Stimulated activated CD4-positive, alpha-beta T cell treated with anti-CD3 and anti-CD28 coated beads, TNF-alpha, amount 100 ng/mL, for 4 hours (primary cell): ENCODE measurements at regions not wholly inside any gene's neighbourhood (a gene's known extent, or its start where the extent isn't known, plus 50 kb on each side); places are given as distances from the start of the nearest gene placed in this dataset.

ENCODE experiments used
- DNase-seq, 3 experiments: peaks; one replicate each; pipeline ENCODE4 v3.0.0-alpha.2; 2020; ENCODE audit warnings: low read depth in 3 of 3

DNA sequence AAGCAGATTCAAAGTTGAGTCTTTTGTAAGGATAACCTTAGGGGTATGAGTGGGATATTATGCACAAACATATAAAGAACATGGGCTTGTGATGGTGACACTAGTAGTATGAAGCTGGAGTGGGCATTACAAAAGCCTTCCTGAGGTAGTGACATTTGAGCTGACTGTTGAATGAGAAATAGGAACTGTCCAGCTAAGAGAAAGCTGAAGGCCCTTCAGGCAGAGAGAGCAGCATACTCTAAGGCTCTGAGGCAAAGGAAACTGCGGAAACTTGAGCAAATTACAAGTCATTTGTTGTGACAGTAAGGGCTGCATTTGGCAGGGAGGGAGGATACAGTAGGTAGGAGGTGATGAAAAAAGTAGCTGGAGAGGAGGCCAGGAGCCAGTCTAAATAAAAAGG lies 190.7 kb upstream of the CD96 start:
- no peak for DNase-seq

DNA sequence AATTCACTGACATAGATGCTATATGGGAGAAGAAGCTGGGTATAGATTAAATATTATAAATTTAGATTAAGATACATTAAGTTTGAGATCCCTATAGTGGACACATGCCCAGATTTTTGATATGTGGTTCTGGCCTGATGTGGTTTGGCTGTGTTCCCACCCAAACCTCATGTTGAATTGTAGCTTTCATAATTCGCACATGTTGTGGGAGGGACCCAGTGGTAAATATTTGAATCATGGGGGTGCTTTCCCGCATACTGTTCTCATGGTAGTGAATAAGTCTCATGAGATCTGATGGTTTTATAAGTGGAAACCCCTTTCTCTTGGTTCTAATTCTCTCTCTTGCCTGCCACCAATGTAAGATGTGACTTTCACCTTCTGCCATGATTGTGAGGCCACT lies 189.4 kb upstream of the CD96 start:
- DNase-seq = no peak

DNA sequence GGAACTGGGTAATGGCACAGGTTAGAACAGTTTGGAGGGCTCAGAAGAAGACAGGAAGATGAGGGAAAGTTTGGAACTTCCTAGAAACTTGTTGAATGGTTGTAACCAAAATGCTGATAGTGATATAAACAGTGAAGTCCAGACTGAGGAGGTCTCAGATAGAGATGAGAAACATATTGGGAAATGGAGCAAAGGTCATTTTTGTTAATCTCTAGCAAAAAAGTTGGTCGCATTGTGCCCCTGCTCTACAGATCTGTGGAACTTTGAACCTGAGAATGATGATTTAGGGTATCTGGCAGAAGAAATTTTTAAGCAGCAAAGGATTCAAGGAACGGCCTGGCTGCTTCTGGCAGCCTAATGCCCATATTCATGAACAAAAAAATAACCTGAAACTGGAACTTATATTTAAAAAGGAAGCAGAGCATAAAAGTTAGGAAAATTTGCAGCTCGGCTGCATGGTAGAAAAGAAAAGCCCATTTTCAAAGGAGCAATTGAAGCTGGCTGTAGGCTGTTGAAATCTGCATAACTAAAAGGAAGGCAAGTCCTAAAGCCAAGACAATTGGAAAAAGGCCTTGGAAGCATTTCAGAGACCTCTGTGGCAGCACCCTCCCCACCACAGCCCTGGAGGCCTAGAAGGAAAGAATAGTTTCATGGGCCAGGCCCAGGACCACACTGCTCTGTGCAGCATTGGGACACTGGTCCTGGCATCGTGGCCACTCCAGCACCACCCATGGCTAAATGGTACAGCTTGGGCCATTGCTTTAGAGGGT lies 182.6 kb upstream of the CD96 start:
- no peak for DNase-seq

DNA sequence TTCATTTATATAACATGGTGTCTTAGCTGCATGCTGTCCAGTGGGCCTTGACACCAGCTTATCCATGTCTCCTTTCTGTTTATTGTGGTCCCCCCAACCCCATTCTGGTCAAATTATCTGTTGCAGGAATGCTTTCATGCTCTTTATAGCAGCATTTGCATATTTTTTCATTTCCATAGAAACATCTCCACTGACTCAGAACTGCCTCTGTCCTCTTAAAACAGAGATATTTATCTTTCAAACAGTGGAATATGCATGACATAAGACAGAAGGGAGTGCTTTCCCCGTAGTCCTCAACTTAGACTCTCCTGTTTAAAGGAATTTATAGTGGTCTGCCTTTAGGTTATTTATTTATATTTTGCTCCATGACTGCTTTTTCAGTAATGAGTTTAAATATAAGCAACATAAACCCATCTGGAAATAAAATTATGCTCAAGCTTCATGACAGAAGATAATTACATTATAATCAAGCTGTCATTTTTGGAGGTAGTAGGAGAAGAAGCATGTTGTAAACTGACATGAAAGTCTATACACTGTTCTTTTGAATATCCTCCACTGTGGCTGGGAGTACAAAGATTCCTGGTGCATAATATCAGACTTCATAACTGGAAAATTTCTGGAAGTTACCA lies 179.5 kb upstream of the CD96 start:
- no peak for DNase-seq

DNA sequence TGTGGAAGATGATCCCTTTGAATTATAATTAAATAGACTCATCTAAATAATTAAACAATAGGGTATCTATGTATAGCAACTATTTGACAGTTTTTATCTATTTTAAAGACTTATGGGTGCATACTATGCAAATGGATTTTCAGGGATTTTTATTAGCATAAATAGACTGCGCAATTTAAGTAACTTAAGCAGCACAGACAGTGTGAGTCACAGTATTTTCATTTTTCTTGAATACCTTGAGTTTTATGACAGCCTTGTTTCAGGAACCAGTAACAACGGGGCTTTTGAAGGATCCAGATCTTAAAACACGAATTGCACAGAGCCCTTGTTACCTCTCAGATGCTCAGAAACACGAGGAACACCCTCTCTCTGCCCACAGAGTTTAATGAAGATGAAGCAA lies 175.5 kb upstream of the CD96 start:
- DNase-seq = no peak

DNA sequence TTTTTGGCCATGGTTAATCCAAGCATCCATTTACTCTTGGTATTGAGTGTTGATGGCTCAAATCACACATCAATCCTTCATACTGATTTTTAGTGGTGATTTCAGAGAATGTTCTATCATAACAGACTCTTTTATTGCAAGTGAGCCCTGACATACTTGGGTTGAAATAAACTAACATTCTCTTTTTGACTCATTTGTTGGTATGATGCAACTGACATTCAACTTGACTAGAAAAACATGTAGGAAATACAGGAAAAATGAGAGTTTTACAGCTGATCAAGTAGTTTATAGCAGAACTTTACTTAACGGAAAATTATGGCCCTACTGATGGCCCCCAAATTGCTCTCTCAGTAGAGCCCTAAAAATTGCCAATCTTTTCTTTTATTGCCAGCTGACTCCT lies 173.9 kb upstream of the CD96 start:
- DNase-seq = no peak

DNA sequence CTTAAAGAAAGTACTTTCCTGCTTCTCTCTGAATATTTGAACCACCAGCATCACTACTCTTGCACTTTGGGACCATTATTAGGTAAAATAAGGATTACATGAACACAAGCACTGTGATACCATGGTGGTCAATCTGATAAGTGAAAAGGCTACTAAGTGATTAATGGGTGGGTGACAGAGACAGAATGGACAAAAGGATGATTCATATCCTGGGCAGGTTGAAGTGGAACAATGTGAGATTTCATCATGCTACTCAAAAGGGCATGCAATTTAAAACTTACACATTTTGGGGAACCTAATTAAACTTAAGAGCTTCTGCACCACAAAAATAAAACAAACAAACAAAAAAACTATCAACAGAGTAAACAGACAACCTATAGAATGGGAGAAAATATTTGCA lies 172.0 kb upstream of the CD96 start:
- DNase-seq = no peak

DNA sequence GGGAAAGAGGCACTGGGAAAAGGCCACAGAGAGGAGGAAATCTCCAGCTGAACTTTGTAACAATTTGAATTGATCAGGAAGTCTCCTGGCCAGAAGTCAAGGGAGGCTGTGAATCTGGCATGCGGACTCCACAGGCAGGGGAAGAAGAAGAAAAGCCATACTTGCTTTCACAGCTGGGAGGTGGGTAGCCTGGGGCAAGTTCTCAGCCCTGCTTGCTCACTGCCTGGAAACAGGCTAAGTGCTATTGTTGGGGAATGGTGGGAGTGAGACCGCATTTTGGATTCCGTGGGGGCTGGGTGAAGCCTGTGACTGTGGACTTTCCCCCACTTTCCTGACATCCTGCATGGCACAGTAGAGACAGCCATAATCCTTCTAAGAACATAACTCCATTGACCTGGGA lies 168.8 kb upstream of the CD96 start:
- DNase-seq = no peak

DNA sequence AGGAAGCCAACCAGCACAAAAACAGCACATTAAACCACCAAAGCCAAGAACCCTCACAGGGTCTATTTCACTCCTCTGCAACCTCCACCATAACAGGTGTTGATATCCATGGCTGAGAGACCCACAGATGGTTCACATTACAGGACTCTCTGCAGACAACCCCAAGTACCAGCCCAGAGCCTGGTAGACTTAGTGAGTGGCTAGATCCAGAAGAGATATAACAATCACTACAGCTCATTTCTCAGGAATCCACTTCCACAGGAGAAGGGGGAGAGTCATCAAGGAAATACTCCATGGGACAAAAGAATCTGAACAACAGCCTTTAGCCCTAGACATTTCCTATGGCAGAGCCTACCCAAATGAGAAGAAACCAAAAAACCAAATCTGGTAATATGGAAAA lies 168.1 kb upstream of the CD96 start:
- no peak for DNase-seq

DNA sequence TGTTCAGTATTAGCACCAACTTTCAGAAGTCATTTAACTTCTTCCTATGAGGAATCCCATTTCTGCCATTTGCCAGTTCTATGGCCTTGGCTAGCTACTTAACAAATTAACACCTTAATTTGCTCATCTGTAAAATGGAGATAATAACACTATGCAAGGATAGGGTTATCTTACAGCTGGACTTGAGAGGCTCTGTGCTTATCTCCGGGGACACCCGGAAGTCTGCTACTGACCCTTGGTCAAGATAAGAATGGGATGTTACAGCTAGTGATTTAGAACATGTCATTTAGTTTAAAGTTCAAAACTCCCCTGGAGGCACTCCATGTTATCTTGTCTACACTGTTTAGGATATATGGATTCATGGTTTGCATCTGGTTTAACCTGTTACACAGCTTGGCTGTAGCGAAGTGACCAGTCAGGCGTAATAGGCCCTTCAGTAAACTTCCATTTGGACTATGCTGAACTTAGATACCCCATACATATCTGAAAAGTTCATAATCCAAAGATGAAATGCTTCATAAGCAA lies 156.0 kb upstream of the CD96 start:
- DNase-seq = no peak

DNA sequence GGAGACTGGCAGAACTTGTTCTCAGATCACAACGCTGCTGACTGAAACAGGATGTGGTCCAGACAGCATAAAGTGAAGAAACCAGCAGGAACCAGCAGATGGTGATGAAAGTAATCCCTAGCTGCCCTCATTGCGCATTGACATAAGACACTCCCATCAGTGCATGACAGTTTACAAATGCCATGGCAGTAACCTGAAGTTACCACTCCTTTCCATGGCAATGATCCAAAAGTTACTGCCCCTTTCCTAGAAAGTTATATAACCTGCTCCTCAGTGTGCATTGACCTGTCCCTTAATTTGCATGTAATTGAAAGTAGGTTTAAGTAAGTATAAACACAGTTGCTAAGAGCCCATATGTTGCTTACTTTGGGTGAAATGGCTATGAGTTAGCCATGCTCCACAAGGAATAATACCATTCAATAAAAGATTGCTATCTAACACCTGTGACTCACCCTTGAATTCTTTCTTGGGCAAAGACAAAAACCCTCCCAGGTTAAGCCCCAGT lies 149.1 kb upstream of the CD96 start:
- peak in 1 of 3 experiments; percentile 13 for DNase-seq

DNA sequence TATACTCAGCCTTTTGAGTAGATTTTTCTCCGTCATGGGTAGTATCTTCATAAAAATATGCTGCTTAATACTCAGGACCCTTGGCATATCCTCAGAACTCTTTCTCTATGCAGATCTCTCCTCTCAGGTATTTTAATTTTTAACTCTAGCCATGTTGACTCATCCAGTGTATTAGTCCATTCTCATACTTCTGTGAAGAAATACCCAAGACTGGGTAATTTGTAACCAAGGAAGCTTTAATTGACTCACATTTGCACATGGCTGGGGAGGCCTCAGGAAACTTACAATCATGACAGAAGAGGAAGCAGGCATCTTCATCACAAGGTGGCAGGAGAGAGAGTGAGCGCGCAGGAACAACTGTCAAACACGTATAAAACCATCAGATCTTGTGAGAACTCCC lies 129.3 kb upstream of the CD96 start:
- DNase-seq = no peak

DNA sequence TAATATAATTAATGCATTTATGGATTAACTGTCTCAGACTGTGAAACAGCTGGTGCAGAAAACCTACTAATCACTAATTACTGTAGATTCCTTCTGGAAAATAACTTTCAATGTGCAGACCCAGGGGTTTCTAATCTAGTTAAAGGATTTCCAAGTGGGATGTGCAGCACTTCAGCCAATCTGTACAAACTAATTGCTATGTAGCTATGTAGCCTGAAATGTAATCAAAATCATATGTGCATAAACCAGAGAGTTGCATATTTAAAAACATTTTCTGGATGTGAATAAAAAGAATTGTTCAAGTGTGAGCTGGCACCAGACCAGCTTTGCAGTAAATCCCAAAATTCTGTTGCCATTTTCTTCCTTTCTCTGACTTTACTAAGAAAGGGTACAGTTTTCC lies 127.5 kb upstream of the CD96 start:
- DNase-seq = no peak

DNA sequence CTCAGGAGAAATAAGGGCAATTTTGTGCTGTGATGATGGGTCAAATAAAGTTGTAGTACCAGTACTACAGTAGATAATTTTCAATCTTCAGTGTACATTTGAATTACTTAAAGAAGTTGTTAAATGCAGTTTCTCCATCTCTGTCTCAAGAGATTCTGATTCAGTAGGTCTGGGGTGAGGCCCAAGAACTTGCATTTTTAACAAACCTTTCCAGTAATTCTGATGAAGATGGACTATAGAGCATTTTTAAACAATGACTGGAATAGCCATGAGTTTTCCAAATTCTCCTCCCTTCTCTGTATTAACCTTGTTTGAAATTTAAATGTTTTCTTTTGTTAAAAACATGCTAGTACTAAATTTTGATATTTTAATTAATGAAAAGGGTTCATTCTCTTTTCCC lies 127.0 kb upstream of the CD96 start:
- no peak for DNase-seq

DNA sequence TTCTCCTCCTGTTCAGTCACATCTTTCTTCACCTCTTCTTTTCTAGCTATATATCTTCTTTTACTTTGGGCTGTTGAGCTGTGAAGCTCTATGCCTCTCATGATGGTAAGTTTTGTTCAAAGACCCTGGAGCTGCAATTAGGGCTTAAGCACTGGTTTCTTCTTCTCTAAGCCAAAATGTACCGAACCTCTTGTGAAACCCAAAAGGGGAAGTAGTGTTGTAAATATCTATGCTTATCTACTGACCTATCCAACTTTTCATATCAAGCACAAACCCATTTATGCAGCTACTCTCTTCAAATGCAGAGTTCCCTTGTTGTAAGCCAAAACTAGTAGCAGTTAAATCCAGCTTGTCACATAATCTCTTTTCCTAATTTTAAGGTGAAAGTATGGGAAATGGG lies 123.6 kb upstream of the CD96 start:
- DNase-seq = no peak

DNA sequence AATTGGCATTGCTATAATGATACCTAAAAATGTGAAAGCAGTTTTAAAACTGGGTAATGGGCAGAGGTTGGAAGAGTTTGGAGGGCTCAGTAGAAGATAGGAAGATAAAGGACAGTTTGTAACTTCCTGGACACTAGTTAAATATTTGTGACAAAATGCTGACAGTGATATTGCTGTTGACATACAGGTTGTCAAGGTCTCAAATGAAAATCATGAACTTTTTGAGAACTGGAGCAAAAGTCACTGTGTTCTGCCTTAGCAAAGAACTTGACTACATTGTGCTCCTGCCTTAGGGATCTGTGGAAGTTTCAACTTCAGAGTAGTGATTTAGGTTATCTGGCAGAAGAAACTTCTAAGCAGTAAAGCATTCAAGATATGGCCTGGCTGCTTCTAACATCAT lies 113.7 kb upstream of the CD96 start:
- DNase-seq = no peak

DNA sequence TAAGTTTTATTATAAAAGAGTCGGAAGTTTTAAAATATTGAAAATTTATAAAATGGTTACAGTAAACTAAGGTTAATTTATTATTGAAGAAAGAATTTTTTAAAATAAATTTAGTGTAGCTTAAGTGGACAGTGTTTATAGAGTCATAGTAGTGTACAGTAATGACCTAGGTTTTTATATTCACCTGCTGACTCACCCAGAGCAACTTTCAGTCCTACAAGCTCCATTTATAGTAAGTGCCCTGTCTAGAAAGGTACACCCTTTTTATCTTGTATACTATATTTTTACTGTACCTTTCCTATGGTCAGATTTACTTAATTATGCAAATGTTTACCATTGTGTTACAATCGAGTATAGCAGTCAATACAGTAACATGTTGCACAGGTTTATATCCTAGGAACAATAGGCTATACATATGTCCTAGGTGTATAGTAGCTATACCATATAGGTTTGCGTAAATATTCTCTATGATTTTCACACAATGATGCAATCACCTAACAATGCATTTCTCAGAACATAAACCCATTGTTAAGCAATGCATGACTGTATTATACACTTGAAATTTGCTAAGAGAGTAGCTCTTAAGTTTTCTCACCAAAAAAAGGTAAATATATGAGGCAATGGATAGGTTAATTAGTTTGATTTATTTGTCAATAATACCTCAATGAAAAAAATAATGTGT lies 106.9 kb upstream of the CD96 start:
- DNase-seq = no peak

DNA sequence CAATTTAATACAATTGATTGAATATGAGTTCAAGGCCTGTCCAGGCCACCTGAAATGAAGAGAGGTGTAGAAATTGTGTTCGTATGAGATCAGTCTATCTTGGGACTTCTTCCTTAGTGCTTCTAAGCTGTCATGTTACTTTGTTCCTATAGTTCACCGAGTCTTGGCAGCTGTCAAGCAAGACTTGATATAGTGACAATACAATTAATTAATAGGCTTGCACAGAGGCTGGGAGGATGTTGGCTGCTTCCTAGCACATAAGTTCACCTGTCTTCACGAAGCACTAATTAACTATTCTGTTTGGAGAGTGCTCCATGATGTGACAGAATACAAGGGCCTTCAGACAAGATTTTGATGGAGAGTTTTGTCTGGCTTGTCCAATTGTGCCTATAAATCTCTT lies 103.7 kb upstream of the CD96 start:
- no peak for DNase-seq

DNA sequence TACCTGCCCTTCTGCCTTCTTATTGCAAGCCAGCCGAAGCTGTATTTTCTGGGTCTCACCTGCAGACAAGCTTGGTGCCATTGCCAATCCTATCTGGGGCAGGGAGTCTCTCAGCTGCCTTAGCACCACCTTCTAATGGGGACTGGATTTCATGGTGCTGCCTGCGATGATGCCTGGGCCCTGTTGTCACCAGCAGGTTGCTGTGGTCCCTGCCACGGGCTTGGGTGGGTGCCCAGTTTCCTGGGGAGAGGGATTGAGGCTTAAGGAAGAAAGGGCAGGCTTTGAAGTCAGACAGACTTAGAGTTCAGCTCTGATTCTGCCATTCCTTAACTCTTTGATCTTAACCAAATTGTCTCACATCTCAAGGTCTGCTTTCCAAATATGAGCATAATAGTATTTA lies 87.4 kb upstream of the CD96 start:
- no peak for DNase-seq

DNA sequence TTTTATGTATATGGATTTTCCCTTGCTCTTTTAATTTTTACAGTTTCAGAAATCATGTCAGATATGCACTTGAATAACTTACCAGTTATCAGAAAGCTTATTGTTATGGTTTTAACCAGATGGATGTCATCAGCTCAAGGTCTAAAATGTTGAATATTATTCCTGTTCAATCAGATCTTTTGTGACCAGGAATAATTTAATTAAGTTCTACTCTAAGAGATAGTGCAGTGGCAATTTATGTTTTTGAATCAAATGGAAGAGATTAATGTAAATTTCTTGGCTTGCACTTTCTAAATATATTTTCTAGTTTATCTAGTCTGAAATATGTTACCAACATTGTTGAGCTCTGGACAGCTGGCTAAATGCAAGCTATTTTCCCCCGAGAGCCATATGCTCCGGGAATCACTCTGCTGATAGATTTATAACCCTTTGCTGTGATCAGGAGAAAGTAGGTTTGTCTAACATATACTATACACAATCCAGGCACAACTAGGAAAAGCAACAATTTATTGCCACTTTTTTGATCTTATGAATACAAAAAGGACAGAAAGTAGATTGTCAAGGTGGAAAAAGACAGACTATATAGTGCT lies 76.8 kb upstream of the CD96 start:
- no peak for DNase-seq

DNA sequence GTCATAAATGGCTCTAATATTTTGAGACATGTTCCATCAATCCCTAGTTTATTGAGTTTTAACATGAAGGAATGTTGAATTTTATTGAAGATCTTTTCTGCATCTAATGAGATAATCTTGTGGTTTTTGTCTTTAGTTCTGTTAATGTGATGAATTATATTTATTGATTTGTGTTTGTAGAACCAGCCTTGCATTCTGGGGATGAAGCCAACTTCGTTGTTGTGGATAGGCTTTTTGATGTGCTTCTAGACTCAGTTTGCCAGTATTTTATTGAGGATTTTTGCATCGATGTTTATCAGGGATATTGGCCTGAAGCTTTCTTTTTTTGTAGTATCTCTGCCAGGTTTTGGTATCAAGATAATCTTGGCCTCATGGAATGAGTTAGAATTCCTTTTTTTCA lies 72.0 kb upstream of the CD96 start:
- no peak for DNase-seq

DNA sequence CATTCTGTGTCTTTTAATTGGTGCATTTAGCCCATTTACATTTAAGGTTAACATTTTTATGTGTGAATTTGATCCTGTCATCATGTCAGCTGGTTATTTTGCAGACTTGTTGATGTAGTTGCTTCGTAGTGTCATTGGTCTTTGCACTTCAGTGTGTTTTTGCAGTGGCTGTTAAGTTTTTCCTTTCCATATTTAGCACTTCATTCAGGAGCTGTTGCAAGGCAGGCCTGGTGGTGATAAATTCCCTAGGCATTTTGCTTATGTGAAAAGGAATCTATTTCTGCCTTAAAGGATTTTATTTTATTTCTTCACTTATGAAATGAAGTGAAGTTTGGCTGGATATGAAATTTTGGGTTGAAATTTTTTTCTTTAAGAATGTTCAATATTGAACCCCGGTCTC lies 70.2 kb upstream of the CD96 start:
- no peak for DNase-seq
